ENCODE measurements at regions not wholly inside any gene's neighbourhood (a gene's known extent, or its start where the extent isn't known, plus 50 kb on each side); places are given as distances from the start of the nearest gene placed in this dataset.
"Not testable (repeated sequence)": the region's sequence is repeated elsewhere in the genome, so short reads cannot be mapped to it uniquely, and the experiment has no call there.

- no peak for DNase-seq
These were observed 938.5 kb upstream of the SOX11 start for GRCh38 chr2:4753721-4754120.

DNA sequence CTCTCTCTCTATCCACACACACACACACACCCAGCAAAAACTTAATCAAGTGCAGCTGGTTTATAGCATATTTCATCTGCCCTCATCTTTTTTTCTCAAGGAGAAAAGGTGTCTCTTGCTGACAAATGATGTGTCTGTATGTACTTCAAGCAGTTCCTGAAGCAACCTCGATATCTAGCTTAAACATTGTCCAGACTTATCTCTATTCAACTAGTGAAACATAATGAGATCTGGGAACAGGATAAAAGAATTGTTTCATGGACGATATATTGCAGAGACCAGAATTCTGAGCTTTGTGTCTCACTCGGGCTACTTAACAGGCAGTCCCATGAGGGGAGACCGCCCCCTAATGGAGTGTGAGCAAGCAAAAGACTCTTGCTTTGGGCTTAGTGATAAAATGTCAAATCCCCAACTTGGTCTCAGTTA lies 929.2 kb upstream of the SOX11 start:
- DNase-seq = no peak

- no peak for DNase-seq
These were observed 926.2 kb upstream of the SOX11 start for GRCh38 chr2:4765787-4766530.

- no peak for DNase-seq
These were observed 916.5 kb upstream of the SOX11 start for GRCh38 chr2:4775668-4776067.

GRCh38 chr2:4780679-4781078 lies 911.5 kb upstream of the SOX11 start:
- no peak for DNase-seq

GRCh38 chr2:4782647-4783046 lies 909.5 kb upstream of the SOX11 start:
- no peak for DNase-seq

- DNase-seq = no peak
These were observed 900.7 kb upstream of the SOX11 start for GRCh38 chr2:4791488-4791887.

- no peak for DNase-seq
These were observed 900.1 kb upstream of the SOX11 start for GRCh38 chr2:4792126-4792525.

GRCh38 chr2:4803396-4803795 lies 888.8 kb upstream of the SOX11 start:
- no peak for DNase-seq

GRCh38 chr2:4814137-4814536 lies 878.0 kb upstream of the SOX11 start:
- DNase-seq = not testable (repeated sequence)

DNA sequence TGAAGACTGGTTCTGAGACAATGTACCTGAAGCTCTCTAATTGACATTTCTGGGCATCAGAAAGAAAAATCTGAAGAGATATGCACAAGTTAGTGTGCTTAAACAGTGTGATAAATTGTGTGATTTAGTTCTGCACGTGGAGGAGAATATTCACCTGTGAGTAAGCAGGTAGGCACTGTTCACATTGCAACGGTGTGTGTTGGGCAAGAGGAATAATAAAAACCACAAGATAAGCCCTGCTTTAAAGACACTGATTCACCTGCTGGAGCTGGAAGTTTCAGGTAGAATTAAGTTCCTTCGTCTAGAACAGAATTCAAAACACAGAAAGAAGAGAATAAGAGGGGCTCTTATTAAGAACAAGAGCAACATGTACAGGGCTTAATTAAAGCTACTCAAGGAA lies 864.3 kb upstream of the SOX11 start:
- no peak for DNase-seq

- DNase-seq = no peak
These were observed 863.4 kb upstream of the SOX11 start for GRCh38 chr2:4828682-4829374.

DNA sequence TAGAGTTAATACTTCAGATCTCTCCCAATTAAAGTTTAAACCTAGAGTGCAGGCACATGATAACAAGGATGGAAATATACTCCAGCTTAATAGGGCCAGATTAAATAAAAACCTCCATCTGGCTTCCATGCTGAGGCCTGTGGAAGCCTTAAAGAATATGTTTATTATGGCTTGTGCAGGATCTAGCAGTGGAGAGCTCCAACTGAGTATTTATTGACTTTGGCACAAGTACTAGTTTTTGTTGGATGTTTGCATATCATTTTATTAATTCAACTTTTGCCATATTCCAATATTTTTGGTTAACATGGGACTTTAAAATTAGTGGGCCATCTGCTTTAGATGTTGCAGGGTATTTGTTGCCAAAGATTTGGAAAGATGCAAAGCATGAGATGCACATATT lies 860.4 kb upstream of the SOX11 start:
- DNase-seq = no peak

DNA sequence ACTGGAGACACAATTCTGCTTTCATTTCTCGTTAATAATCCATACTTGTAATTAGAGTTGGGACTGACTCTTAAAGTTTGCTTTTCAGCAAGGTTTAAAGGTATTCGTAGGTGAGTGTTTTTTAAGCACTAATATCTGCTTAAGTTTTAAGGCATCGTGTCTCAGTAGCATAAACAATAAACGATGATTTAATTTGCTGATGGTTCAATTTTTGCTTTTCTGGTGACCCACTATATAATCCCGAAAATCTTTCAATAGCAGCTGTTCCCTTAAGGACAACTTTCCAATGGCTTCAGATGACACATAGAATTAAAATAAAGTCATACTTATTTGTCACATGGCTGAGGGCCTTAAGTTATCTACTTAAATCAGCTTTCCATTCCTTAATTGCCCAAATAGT lies 859.5 kb upstream of the SOX11 start:
- DNase-seq = no peak

- DNase-seq = no peak
These were observed 853.6 kb upstream of the SOX11 start for GRCh38 chr2:4838626-4839025.

- no peak for DNase-seq
These were observed 851.4 kb upstream of the SOX11 start for GRCh38 chr2:4840791-4841190.

- no peak for DNase-seq
These were observed 847.3 kb upstream of the SOX11 start for GRCh38 chr2:4844881-4845280.

GRCh38 chr2:4862031-4862430 lies 830.2 kb upstream of the SOX11 start:
- DNase-seq = no peak

DNA sequence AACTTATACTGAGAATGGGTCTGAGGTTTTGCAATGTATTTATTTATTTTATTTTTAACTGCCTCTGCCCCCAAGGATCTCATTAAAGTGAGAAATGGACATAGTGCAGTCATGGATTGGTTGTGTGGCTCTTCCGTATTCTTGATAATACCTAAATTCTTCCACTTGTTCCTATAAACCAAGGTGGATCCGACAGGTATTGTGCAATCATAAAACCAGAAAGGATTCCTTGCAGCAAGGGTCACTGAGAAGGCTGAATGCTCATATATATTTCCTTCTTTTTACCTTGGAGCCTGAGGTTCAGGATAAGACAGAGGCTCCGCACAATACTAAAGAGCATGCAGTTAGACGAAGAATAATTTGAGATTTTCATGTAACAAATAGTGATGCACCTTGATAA lies 826.0 kb upstream of the SOX11 start:
- no peak for DNase-seq

DNA sequence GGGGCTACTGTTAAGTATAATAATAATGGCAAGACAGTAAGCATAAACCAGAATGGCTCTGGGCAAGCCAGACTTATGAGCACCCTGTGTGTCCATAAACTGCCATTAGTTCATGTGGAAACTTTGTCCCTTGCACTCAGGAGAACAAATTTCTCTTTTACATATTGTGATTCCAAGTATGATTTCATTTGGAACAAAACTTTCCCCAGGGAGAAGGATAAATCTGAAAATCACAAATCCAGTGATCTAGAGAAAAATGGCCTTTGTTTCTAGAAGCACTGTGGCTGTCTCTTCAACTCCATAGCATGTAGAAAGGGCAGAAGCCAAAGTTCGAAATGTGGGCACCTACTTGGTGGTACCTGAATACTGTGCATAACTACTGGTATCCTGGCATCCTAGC lies 823.7 kb upstream of the SOX11 start:
- DNase-seq = no peak

- DNase-seq = no peak
These were observed 823.0 kb upstream of the SOX11 start for GRCh38 chr2:4869154-4869553.

DNA sequence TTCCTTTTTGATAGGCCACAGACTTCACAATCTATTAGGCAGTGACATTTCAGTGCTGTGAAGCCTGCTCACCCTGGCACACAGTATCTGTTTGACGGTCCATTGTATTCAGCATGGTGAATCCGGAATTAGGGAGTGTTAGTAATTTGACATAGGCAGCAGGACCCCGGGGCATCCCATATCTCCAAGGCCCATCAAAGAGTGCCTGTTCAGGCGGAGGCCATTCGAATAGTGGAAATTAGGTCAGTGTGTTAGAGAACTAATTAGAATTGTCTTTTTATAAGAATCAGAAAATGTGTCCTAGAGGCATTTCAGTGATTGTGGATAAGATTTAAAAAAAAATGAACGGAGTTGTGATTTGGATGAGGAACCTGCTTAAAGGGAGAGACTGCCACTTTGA lies 818.8 kb upstream of the SOX11 start:
- no peak for DNase-seq

- DNase-seq = no peak
These were observed 818.1 kb upstream of the SOX11 start for GRCh38 chr2:4873876-4874593.

DNA sequence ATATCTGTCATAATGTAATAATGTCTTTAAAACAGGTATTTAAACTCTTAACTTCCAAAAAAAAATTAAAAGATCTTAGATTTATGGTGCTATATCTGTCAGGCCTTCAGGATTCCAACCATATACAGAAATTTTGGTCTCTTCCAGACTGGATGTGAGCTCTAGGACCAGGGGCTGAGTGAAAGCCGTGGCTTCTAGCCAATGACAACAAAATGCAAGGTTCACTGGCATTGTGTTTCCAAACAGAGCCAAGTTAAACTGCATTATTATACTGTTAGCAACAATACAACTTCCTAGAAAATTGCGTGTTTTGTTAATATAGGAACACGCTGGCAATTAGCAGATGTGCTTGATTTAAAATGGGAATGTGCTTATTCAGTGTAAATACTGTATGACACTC lies 809.8 kb upstream of the SOX11 start:
- DNase-seq = no peak

Measured in activated CD8-positive, alpha-beta memory T cell treated with anti-CD3 and anti-CD28 coated beads for 24 hours (primary cell).